HFFc6 (cell line): ENCODE measurements at regions not wholly inside any gene's neighbourhood (a gene's known extent, or its start where the extent isn't known, plus 50 kb on each side); places are given as distances from the start of the nearest gene placed in this dataset.

Source experiments
- DNase-seq: peaks from one replicate; pipeline ENCODE4 v3.0.0-alpha.2; 2018
- H3K27ac Mint-ChIP-seq: 2 replicates; pipeline ENCODE4 v1.8.0; 2020; ENCODE audit warnings: mild to moderate bottlenecking, mixed read lengths
- H3K27me3 Mint-ChIP-seq: 2 replicates; pipeline ENCODE4 v1.8.0; 2021; ENCODE audit warnings: mild to moderate bottlenecking, moderate library complexity, mixed read lengths; ENCODE audit not compliant: insufficient read depth
- H3K36me3 Mint-ChIP-seq: 2 replicates; pipeline ENCODE4 v1.8.0; 2021; ENCODE audit warnings: low read depth, mixed read lengths
- H3K4me1 Mint-ChIP-seq: 2 replicates; pipeline ENCODE4 v1.8.0; 2020; ENCODE audit warnings: low read depth, mixed read lengths
- H3K4me3 Mint-ChIP-seq: 2 replicates; pipeline ENCODE4 v1.8.0; 2020; ENCODE audit warnings: mild to moderate bottlenecking, moderate library complexity, mixed read lengths
- H3K9me3 Mint-ChIP-seq: 2 replicates; pipeline ENCODE4 v1.8.0; 2020; ENCODE audit warnings: mild to moderate bottlenecking, mixed read lengths
- TF ChIP-seq, protein P1 (sequence below): fragments of 200-600 bp; sonication (generic); IDR thresholded peaks from 2 replicates; pipeline ENCODE4 v1.5.0; 2021; ENCODE audit warnings: antibody characterized with exemption, mild to moderate bottlenecking

DNA sequence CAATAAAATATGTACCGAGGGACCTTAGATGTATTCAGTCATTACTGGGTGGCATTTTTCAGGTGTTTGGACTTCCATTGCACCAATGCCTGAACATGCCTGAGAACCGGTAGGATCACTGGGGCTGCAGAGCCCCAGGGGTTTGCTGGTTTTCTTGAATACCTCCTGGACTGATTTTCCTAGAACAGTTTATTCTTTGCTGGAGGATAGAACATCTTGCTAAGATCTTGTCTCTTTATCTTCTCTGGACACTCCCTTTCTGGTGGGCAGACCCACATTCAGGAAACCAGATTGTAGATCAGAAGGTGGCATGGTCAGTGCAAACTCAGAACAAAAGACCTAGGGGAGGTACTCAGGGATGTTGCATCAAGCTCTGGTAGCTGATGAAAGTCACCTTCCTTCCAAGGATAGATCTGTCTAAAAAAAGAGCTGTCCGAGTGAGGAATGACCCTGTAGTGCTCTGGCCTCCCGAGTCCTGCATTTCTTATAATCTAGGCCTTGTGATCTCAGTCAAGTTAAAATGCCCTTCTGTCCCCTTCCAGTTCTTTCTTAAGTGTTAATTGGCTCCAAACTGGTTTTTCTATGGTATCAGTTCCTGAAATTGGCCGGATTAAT is 84.8 kb downstream of the CLDN34 start:
- no peaks in the 10 kb centered on the region for H3K36me3 Mint-ChIP-seq
- H3K4me3 Mint-ChIP-seq = no peak overlapping the region
- DNase-seq = no peak
- H3K27me3 Mint-ChIP-seq = peaks cover 2% of the 10 kb centered on the region; the same call in 1 of the 2 replicates
- H3K4me1 Mint-ChIP-seq = peaks cover 54% of the 10 kb centered on the region
- TF ChIP-seq, protein P1, sequence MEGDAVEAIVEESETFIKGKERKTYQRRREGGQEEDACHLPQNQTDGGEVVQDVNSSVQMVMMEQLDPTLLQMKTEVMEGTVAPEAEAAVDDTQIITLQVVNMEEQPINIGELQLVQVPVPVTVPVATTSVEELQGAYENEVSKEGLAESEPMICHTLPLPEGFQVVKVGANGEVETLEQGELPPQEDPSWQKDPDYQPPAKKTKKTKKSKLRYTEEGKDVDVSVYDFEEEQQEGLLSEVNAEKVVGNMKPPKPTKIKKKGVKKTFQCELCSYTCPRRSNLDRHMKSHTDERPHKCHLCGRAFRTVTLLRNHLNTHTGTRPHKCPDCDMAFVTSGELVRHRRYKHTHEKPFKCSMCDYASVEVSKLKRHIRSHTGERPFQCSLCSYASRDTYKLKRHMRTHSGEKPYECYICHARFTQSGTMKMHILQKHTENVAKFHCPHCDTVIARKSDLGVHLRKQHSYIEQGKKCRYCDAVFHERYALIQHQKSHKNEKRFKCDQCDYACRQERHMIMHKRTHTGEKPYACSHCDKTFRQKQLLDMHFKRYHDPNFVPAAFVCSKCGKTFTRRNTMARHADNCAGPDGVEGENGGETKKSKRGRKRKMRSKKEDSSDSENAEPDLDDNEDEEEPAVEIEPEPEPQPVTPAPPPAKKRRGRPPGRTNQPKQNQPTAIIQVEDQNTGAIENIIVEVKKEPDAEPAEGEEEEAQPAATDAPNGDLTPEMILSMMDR = no peak
- no peak overlapping the region for H3K27ac Mint-ChIP-seq
- H3K9me3 Mint-ChIP-seq = no peaks in the 10 kb centered on the region

DNA sequence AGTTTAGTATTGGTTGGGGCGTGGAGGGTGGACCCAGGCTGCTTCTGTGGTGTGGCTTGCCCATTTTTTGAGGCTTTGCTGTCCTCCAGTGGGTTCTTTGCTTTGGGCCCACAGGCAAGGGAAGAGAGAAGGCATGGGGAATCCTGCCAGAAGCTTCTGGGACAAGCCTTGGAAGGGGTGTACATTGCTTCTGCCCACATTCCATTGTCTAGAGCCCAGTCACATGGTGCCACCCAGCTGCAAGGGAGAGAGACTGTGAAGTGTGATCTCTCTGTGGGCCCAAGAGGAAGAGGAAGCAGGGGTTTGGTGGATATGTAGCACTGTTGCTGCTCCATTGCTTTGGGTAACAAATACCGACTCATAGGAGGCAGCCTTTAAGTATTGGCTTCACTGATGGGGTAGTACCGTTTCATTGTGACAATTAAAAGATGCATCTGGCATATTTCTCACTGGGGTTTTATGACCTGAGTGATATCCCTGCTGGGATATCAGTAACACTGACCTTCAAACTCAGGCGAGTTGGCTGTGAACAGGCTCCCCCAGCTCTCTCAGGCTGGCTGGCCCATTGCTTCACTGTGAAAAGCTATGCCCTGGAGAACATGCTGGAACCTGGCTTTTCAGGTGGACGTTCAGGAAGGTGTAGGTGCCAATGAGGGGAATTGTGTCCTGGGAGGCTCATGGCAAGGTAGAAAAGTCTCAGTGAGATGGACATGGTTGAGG is 85.9 kb downstream of the CLDN34 start:
- peak overlapping the region; percentile 24; the same call in 1 of the 2 replicates for H3K27ac Mint-ChIP-seq
- H3K36me3 Mint-ChIP-seq = no peaks in the 10 kb centered on the region
- no peaks in the 10 kb centered on the region for H3K9me3 Mint-ChIP-seq
- no peak overlapping the region for H3K4me3 Mint-ChIP-seq
- H3K27me3 Mint-ChIP-seq = peaks cover 2% of the 10 kb centered on the region; the same call in 1 of the 2 replicates
- DNase-seq = peak; percentile 4
- H3K4me1 Mint-ChIP-seq = peaks cover 45% of the 10 kb centered on the region
- TF ChIP-seq, protein P1 = no peak

DNA sequence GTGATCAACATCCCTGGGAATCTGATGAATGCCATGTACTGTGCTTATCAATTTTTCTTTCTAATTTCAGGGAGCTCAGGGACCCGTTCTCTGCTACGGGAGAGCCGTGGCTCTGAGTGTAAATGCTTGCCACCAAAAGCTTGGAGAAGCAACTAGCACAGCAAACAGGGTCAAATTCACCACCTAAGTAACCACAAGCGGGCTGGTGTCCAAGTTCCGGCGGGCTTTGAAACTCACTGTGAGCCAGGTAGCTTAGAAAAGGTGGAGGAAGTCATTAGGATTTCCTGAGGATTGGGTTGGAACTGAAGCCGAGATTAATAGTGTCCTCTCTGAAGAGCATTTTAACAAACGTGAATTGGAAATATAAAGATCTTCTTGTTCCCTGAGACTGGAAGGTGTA is 87.2 kb downstream of the CLDN34 start:
- TF ChIP-seq, protein P1 = no peak
- DNase-seq = no peak
- Mint-ChIP-seq H3K36me3 (no peaks in the 10 kb centered on the region), H3K9me3 (no peaks in the 10 kb centered on the region), H3K4me1 (peaks cover 33% of the 10 kb centered on the region), H3K4me3 (no peak overlapping the region), H3K27ac (no peak overlapping the region), H3K27me3 (peaks cover 2% of the 10 kb centered on the region; the same call in 1 of the 2 replicates)

DNA sequence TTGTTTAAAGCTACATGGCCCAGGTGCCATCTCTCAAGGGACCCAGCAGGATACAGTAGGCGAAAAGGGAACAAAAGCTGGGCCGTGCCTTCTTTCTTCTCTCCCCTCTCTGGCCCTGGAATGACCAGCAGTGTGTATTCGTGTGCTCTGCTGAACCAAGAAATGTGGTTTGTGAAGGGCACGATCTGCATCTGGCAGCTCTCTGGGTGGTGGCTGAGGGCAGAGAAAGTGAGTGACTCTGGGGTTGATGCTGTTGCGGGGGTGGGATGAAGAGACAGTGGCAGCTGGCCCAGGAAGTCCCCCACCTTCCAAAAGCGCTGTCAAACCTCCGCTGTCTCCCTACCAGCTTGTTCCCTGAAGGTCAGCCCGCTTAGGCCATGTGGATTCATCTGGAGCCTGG is 88.3 kb downstream of the CLDN34 start:
- Mint-ChIP-seq H3K27me3 (peaks cover 2% of the 10 kb centered on the region; the same call in 1 of the 2 replicates), H3K4me1 (peaks cover 23% of the 10 kb centered on the region), H3K36me3 (no peaks in the 10 kb centered on the region), H3K9me3 (no peaks in the 10 kb centered on the region), H3K27ac (no peak overlapping the region), H3K4me3 (no peak overlapping the region)
- TF ChIP-seq, protein P1 = no peak
- DNase-seq = no peak

DNA sequence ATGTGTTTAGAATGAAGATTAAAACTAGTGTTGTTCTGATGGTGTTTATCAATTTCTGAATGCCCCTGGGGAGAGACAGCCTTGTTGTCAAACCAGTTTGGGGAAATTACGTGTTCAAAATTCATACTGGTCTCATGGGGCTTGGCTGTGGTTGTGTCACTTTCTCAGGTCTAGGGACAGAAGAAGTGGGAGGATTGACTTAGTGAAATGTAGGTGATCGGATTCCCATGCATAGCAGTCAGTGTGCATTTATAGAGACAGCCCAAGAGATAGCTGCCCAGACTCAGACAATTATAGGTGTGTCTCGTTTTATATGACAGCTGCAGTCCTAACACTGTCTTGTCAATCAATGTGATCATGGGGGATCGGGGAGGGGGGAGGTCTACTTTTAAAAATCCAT is 94.4 kb upstream of the CLCN4 start:
- Mint-ChIP-seq H3K9me3 (no peaks in the 10 kb centered on the region), H3K27me3 (no peaks in the 10 kb centered on the region), H3K4me1 (no peaks in the 10 kb centered on the region), H3K27ac (no peak overlapping the region), H3K36me3 (peaks cover 5% of the 10 kb centered on the region; the same call in 1 of the 2 replicates), H3K4me3 (no peak overlapping the region)
- no peak for DNase-seq
- TF ChIP-seq, protein P1 = no peak
